GM18507 (cell line): ENCODE measurements at regions not wholly inside any gene's neighbourhood (a gene's known extent, or its start where the extent isn't known, plus 50 kb on each side); places are given as distances from the start of the nearest gene placed in this dataset.
"Not testable (repeated sequence)": the region's sequence is repeated elsewhere in the genome, so short reads cannot be mapped to it uniquely, and the experiment has no call there.

Experiments used
- DNase-seq: peaks from one replicate; pipeline ENCODE4 v3.0.0; 2011; ENCODE audit warnings: low read depth; ENCODE audit not compliant: insufficient read length; ENCODE audit errors: extremely low spot score
- FAIRE-seq: peaks from 2 replicates; lab custom pipeline; 2011; peaks lifted over from hg19 to GRCh38; lab: Jason Lieb, UNC

- FAIRE-seq (no peak), DNase-seq (no peak)
These were observed 699.8 kb downstream of the TRAM1L1 start for GRCh38 chr4:116385583-116385982.

- no peak for DNase-seq
- no peak for FAIRE-seq
These were observed 710.6 kb downstream of the TRAM1L1 start for GRCh38 chr4:116374815-116375214.

- no peak for DNase-seq
- FAIRE-seq = no peak
These were observed 722.8 kb downstream of the TRAM1L1 start for GRCh38 chr4:116362583-116362982.

GRCh38 chr4:116361790-116362189, 723.6 kb downstream of the TRAM1L1 start:
- DNase-seq (no peak), FAIRE-seq (no peak)

DNA sequence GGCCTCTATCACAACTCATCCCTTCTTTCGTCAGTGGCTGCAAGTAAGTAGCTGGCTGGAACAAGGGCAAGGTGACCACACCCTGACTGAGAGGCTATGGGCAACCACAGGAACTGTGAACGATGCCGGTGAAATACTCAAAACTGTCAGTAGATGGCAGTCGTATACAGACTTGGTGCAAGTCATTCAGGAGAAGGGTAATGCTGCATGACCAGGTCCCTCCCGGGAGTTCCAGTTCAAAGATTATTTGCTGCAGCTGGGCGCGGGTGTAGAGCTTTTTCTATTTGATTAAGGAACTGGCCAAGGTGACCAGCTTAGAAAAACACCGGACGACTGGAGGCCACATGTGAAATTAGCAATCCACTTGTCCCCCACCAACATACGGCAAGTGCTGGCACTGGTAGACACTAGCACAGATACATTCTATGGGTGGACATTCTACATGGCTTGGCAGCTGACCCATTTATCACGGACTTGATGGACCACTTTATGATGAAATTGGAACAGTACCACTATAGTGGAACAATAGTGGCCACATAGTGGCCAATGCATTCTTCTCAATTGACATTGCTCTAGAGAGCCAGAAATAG, 726.6 kb downstream of the TRAM1L1 start:
- FAIRE-seq (peak; percentile 78), DNase-seq (peak; percentile 23)

GRCh38 chr4:116357758-116358157, 727.6 kb downstream of the TRAM1L1 start:
- no peak for DNase-seq

DNA sequence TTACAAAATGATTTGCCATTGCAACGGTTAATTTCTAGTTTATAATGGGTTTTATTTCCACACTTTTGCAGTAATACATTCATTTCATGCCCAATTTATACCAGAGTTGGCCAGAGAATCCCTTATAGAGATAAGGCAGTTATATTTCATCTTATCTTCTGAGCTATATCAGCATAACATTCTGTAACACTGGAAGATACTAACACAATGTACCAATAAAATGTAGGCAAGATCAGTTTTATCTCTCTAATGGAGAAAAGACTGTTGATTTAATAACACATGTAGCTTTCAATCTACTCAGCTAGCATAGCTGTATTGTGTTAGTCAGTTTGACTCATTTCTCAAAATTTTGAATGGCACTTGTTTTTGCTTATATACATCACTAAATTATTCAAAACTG, 738.6 kb downstream of the TRAM1L1 start:
- FAIRE-seq = no peak
- no peak for DNase-seq

More at GRCh38 chr4:116357758-116358157, 727.6 kb downstream of the TRAM1L1 start:
- no peak for FAIRE-seq

GRCh38 chr4:116343809-116344208, 741.6 kb downstream of the TRAM1L1 start:
- FAIRE-seq = no peak
- DNase-seq = no peak

GRCh38 chr4:116342143-116342542, 743.2 kb downstream of the TRAM1L1 start:
- DNase-seq (no peak), FAIRE-seq (no peak)

DNA sequence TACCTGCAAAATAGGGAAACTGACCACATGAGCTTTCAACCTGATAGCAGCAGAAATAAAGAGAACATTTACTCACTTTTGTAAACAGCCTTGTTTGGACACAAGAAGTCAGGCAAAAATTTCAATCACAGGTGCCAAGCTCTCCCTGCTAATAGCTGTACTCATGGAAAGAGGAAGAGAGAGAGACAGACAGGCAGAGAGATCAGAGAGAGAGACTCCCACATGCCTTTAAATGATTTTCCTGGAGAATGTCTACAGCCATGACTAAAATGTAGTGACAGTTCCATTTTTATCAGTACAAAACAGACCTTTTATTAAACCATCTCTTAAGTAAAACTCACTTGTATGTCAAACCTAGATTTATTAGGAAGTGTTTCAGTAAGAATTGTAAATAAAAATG, 752.9 kb downstream of the TRAM1L1 start:
- DNase-seq (no peak), FAIRE-seq (no peak)

GRCh38 chr4:116328261-116328860, 757.0 kb downstream of the TRAM1L1 start:
- DNase-seq (no peak), FAIRE-seq (no peak)

DNA sequence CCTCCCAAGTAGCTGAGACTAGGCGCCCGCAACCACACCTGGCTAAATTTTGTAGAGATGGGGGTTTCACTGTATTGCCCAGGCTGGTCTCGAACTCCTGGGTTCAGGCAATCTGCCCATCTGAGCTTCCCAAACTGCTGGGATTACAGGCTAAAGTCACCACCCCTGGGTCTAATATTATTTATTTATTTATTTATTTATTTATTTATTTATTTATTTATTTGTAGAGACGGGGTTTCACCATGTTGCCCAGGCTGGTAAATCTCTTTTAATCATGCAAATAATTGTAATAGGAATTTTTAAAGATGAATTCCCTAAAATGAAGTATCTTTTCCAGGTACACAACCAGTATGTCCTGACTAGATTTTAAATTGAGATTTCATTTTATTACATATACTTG, 761.8 kb downstream of the TRAM1L1 start:
- DNase-seq (no peak), FAIRE-seq (no peak)

DNA sequence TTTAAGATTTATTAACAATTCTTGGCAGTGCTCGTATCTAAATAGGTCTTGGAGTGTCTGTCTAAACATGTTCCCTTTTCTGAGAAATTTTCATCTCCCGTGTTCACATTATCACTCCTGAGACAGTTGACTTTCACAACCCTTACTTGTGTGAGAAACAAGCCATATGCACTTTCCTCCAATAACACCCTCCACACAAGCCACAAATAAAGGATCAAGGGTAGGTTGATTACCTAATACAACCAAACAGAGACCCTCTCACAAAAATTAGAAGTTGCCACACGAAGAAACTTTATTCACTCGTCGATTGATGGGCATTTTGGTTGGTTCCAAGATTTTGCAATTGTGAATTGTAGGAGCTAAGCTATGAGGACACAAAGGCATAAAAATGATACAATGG, 763.9 kb downstream of the TRAM1L1 start:
- FAIRE-seq (no peak), DNase-seq (no peak)

- no peak for DNase-seq
- FAIRE-seq = no peak
These were observed 764.5 kb downstream of the TRAM1L1 start for GRCh38 chr4:116320859-116321258.

DNA sequence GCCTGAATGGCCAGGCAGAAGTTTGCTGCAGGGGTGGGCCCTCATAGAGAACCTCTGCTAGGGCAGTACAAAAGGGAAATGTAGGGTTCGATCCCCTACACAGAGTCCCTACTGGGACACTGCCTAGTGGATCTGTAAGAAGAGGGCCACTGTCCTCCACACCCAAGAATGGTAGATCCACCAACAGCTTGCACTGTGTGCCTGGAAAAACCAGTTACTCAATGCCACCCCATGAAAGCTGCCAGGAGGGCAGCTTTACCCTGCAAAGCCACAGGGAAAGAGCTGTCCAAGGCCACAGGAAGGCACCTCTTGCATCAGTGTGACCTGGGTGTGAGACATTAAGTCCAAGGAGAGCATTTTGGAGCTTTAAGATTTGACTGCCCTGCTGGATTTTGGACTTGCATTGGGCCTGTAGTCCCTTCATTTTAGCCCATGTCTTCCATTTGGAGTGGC, 781.6 kb downstream of the TRAM1L1 start:
- FAIRE-seq (no peak), DNase-seq (no peak)

GRCh38 chr4:116302990-116303735, 782.2 kb downstream of the TRAM1L1 start:
- DNase-seq (no peak), FAIRE-seq (no peak)

GRCh38 chr4:116275006-116275405, 810.4 kb downstream of the TRAM1L1 start:
- FAIRE-seq (no peak), DNase-seq (no peak)

- FAIRE-seq = no peak
These were observed 813.0 kb downstream of the TRAM1L1 start for GRCh38 chr4:116272336-116272735.

GRCh38 chr4:116260931-116261330, 824.4 kb downstream of the TRAM1L1 start:
- DNase-seq, FAIRE-seq: not testable (repeated sequence)

More at GRCh38 chr4:116272336-116272735, 813.0 kb downstream of the TRAM1L1 start:
- no peak for DNase-seq

DNA sequence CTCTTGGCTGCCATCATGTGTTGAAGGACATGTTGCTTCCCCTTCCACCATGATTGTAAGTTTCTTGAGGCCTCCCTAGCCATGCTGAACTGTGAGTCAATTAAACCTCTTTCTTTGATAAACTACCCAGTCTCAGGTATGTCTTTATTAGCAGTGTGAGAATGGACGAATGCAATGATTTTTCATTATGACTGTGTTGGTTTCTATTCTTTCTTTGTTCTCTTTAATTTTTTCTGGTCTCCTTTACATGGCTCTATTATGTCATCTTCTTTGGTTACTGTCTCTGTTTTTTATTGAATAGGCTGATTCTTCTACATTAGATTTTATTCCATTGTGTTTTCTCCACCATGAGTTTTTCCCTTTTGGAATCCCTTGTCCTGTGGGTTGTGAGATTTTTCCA, 840.6 kb downstream of the TRAM1L1 start:
- no peak for DNase-seq
- no peak for FAIRE-seq

DNA sequence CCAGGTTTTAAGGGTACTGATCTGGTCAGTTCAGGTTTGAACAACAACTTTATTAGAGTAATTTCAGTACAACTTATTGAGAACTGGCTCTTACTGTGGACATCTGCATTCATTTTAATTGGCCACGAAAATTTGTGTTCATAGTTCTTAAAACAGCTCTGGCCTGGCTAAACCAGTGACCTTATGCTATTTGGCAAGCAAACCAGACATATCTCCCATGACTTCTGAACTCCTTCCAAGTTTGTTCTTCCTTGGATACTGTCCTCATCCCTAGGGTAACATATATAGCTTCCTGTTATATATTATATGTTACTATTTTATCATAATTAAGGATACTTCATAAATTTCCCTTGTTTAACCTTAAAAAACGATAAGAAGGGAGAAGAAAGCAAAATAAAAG, 841.9 kb downstream of the TRAM1L1 start:
- no peak for FAIRE-seq

More for the DNA sequence above, 841.9 kb downstream of the TRAM1L1 start:
- no peak for DNase-seq
